ENCODE measurements at regions not wholly inside any gene's neighbourhood (a gene's known extent, or its start where the extent isn't known, plus 50 kb on each side); places are given as distances from the start of the nearest gene placed in this dataset.

GRCh38 chr4:111954550-111954949 is 190.7 kb upstream of the FAM241A start:
- no peak for TF ChIP-seq EZH2 (IDR thresholded peaks at IDR 0.05; ENCODE audit: borderline replicate concordance, low read length)
- no peak for TF ChIP-seq CTCF (conservative IDR thresholded peaks at IDR 0.05 in 1 of 2, IDR thresholded peaks at IDR 0.05 in 1 of 2; ENCODE audit: extremely low read depth in 1 of 2, insufficient read depth in 1 of 2, low read depth in 1 of 2, low read length in 2 of 2)

Data from mammary epithelial cell (primary cell).